Gastrocnemius medialis (tissue), 4 donors: ENCODE measurements at regions not wholly inside any gene's neighbourhood (a gene's known extent, or its start where the extent isn't known, plus 50 kb on each side); places are given as distances from the start of the nearest gene placed in this dataset.

Experiments used
- ATAC-seq, 2 donors: fragments of 150-250 bp; one replicate each; pipeline ENCODE4 v1.9.1; 2016
- DNase-seq, 2 donors: peaks; one replicate each; pipeline ENCODE4 v3.0.0-alpha.2; 2019
- H3K27ac ChIP-seq, 4 donors: fragments of 200-600 bp; sonication (generic); 1 replicate in 1 of 4; 2 replicates in 3 of 4; pipeline ENCODE4 v1.5.1; 2016 to 2018; ENCODE audit warnings: mild to moderate bottlenecking in 2 of 4, moderate library complexity in 1 of 4
- H3K27me3 ChIP-seq, 3 donors: fragments of 200-600 bp; sonication (generic) in 2 of 3; 1 replicate in 1 of 3; 2 replicates in 2 of 3; pipeline versions ENCODE4 v1.5.1 to v1.6.0; 2016 to 2019; ENCODE audit warnings: mild to moderate bottlenecking in 1 of 3, moderate library complexity in 1 of 3
- H3K36me3 ChIP-seq, 2 donors: fragments of 200-600 bp; sonication (generic) in 1 of 2; one replicate each; pipeline ENCODE4 v1.5.1; 2017 to 2018
- H3K4me1 ChIP-seq, 2 donors: fragments of 200-600 bp; sonication (generic) in 1 of 2; one replicate each; pipeline ENCODE4 v1.5.1; 2016 to 2017; ENCODE audit warnings: mild to moderate bottlenecking in 2 of 2
- H3K4me3 ChIP-seq, 4 donors: fragments of 200-600 bp; sonication (generic) in 3 of 4; 1 replicate in 1 of 4; 2 replicates in 3 of 4; pipeline ENCODE4 v1.5.1; 2016 to 2019; ENCODE audit warnings: mild to moderate bottlenecking in 2 of 4
- H3K9me3 ChIP-seq, 3 donors: fragments of 200-600 bp; sonication (generic) in 2 of 3; 1 replicate in 1 of 3; 2 replicates in 2 of 3; pipeline ENCODE4 v1.5.1; 2016 to 2019
- CTCF ChIP-seq, 5 experiments: fragments of 450-650 bp in 3 of 5; fragments of 200-600 bp in 2 of 5; sonication (generic) in 2 of 5; IDR thresholded peaks in 4 of 5; conservative IDR thresholded peaks in 1 of 5; 1 replicate in 4 of 5; 2 replicates in 1 of 5; pipeline ENCODE4 v1.5.1; 2016 to 2019; ENCODE audit warnings: antibody characterized with exemption in 5 of 5, mild to moderate bottlenecking in 3 of 5, moderate library complexity in 3 of 5
- POLR2A ChIP-seq, 2 donors: fragments of 450-650 bp; IDR thresholded peaks; one replicate each; pipeline ENCODE4 v1.6.1; 2017; ENCODE audit warnings: antibody characterized with exemption in 2 of 2, mild to moderate bottlenecking in 2 of 2, moderate library complexity in 2 of 2
- in situ Hi-C, 4 donors: fragments of 200-750 bp; cut with MboI; loops; one replicate each; pipeline versions ENCODE4 v1.15.0 to v1.8.0; 2017; ENCODE audit warnings: low sequenced_read_pairs in 4 of 4
- intact Hi-C: fragments of 100-400 bp; cut with DNase I; formaldehyde crosslinking; loops from one replicate; pipeline ENCODE4 v1.15.1; 2023; ENCODE audit warnings: low total_unique reads

DNA sequence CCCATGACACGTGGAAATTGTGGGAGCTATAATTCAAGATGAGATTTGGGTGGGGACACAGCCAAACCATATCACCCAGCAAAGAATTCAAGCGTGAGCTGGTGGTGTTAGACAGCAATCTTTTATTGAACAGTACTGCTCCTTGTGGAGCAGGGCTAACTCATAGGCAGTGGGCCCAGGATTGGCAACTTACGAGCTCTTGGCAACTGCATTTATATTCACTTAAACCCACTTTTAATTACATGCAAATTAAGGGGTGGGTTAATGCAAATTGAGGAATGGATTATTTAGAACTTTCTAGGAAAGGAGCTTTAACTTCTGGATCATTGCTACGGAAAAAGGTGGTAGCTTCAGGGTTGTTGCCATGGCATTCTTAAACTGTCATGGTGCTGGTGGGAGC is 135.6 kb upstream of the KAZN start:
- ATAC-seq (no peak), DNase-seq (no peak)
- Histone ChIP-seq H3K4me1 (no peaks in the 10 kb centered on the region), H3K27me3 (no peaks in the 10 kb centered on the region), H3K36me3 (no peaks in the 10 kb centered on the region), H3K27ac (no peak overlapping the region), H3K9me3 (no peaks in the 10 kb centered on the region), H3K4me3 (no peak overlapping the region)
- TF ChIP-seq POLR2A (IDR thresholded peaks at IDR 0.05) (no peak), CTCF (IDR thresholded peaks at IDR 0.05 in 4 of 5, conservative IDR thresholded peaks at IDR 0.05 in 1 of 5) (no peak)
- intact Hi-C loops: no loop called here
- in situ Hi-C loops: no loop called here

DNA sequence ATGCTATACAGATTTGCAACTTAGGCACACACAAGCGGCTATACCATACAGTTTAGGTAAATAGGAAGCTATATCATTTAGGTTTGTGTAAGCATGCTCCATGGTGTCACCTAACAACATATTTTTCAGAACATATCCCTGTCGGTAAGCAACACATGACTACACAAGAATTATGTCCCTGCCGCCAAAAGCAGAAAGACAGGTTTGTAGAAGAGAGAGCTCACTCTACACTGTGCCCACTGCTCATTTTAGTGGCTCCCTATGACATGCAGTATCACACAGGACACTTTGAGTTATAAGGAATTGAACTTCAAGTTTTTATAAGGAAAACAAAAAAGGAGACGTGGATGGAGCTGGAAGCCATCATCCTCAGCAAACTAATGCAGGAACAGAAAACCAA is 132.5 kb upstream of the KAZN start:
- Histone ChIP-seq H3K27me3 (no peaks in the 10 kb centered on the region), H3K9me3 (no peaks in the 10 kb centered on the region), H3K27ac (no peak overlapping the region), H3K4me3 (no peak overlapping the region), H3K36me3 (no peaks in the 10 kb centered on the region), H3K4me1 (no peaks in the 10 kb centered on the region)
- intact Hi-C loops (no loop called here), in situ Hi-C loops (no loop called here)
- DNase-seq (no peak), ATAC-seq (no peak)
- TF ChIP-seq CTCF (IDR thresholded peaks at IDR 0.05 in 4 of 5, conservative IDR thresholded peaks at IDR 0.05 in 1 of 5): no peak
- no peak for TF ChIP-seq POLR2A (IDR thresholded peaks at IDR 0.05)

GRCh38 chr1:14467112-14467511 is 131.4 kb upstream of the KAZN start:
- no peaks in the 10 kb centered on the region for H3K36me3 ChIP-seq
- no peaks in the 10 kb centered on the region for H3K27me3 ChIP-seq
- intact Hi-C loops (no loop called here), in situ Hi-C loops (no loop called here)
- no peak for ATAC-seq
- H3K9me3 ChIP-seq: no peaks in the 10 kb centered on the region
- H3K4me1 ChIP-seq: no peaks in the 10 kb centered on the region
- DNase-seq: no peak
- TF ChIP-seq CTCF (IDR thresholded peaks at IDR 0.05 in 4 of 5, conservative IDR thresholded peaks at IDR 0.05 in 1 of 5): no peak
- TF ChIP-seq POLR2A (IDR thresholded peaks at IDR 0.05): no peak
- H3K4me3 ChIP-seq: no peak overlapping the region
- H3K27ac ChIP-seq: no peak overlapping the region

DNA sequence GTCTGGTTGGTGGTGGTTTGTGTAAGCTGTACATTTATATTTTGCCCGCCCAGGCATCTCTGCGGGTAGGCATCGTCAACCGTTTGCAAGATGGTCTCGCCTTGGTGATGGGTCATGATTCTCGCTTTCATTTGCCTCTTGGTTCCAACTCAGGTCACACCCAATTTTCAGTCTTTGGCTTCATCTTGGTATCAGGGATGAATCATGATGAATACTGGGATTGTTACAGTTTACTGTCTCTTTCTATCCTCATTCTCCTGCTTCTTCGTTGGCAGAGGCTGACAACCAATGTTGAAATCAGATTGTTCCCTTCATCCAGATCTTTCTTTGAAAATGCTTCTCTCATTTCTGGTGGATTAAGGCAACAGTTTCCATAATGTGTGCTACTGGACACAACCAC is 129.7 kb upstream of the KAZN start:
- no peak overlapping the region for H3K4me3 ChIP-seq
- H3K9me3 ChIP-seq: no peaks in the 10 kb centered on the region
- no peaks in the 10 kb centered on the region for H3K36me3 ChIP-seq
- H3K27ac ChIP-seq: no peak overlapping the region
- ATAC-seq (no peak), DNase-seq (no peak)
- TF ChIP-seq CTCF (IDR thresholded peaks at IDR 0.05 in 4 of 5, conservative IDR thresholded peaks at IDR 0.05 in 1 of 5) (no peak), POLR2A (IDR thresholded peaks at IDR 0.05) (no peak)
- no peaks in the 10 kb centered on the region for H3K4me1 ChIP-seq
- no peaks in the 10 kb centered on the region for H3K27me3 ChIP-seq
- in situ Hi-C loops (no loop called here), intact Hi-C loops (no loop called here)

DNA sequence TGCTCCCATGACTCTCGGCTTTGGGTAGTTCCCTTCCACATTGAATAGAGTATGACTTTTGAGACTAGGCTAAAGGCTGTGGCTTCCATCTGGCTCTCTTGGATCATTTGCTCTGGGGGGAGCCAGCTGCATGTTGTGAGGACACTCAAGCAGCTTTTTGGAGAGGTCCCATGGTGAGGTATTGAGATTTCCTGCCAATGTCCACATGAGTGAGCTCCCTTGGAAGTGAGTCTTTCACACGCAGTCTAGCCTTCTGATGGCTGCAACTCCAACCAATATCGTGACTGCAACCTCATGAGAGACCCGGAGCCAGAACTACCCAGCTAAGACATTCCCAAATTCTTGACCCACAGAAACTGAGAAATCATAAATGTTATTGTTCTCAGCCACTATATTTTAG is 127.7 kb upstream of the KAZN start:
- no peaks in the 10 kb centered on the region for H3K27me3 ChIP-seq
- no peaks in the 10 kb centered on the region for H3K4me1 ChIP-seq
- intact Hi-C loops (no loop called here), in situ Hi-C loops (no loop called here)
- no peaks in the 10 kb centered on the region for H3K36me3 ChIP-seq
- DNase-seq (no peak), ATAC-seq (no peak)
- no peak overlapping the region for H3K27ac ChIP-seq
- no peaks in the 10 kb centered on the region for H3K9me3 ChIP-seq
- H3K4me3 ChIP-seq: no peak overlapping the region
- TF ChIP-seq POLR2A (IDR thresholded peaks at IDR 0.05) (no peak), CTCF (IDR thresholded peaks at IDR 0.05 in 4 of 5, conservative IDR thresholded peaks at IDR 0.05 in 1 of 5) (no peak)
